ENCODE measurements at regions not wholly inside any gene's neighbourhood (a gene's known extent, or its start where the extent isn't known, plus 50 kb on each side); places are given as distances from the start of the nearest gene placed in this dataset.

DNA sequence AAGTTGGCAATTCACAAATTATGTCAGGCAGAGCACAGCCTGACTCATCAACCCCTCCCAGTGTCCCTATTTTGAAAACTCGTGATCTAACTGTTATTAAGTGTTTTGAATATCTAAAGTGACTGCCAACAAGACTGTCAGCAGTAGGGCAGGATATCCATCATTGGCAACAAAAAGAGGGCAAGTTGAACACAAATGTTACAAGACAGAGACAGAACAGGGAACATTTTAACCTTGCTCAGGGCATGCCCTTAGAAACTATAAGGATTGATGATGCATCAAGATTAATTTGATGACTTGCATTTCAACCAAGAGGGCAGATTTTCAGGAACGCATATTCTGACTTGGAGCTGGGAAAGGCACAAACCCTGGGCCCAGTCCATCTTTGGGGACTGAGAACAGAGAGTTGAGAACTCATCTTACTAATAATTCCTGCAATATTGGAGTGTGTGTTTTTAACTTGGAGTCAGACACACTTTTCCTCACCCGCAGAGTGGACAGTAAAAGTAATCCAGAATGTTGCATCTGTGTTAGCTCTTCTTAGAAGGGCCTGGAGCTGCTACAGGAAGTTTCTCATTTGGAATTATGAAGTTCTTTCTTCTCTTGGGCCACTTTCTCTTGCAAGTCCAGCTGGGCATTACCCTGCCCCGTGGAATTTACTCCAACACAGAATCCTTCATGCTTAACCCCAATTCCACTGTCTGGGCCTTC lies 317.2 kb downstream of the LTN1 start:
- H3K27ac ChIP-seq (ENCODE audit: low read length in 2 of 2): no peak overlapping the region
- no peaks in the 10 kb centered on the region for H3K4me1 Mint-ChIP-seq
- no peaks in the 10 kb centered on the region for H3K27me3 Mint-ChIP-seq
- H4K20me1 ChIP-seq (ENCODE audit: control insufficient read depth, insufficient read depth, low read length, poor library complexity, severe bottlenecking): no peaks in the 10 kb centered on the region
- H3K4me2 ChIP-seq (replicated peaks; ENCODE audit: low read depth, low read length, poor library complexity, severe bottlenecking): no peak overlapping the region
- H3K4me1 ChIP-seq (ENCODE audit: control insufficient read depth in 2 of 2, insufficient read depth in 2 of 2, low read length in 2 of 2): no peaks in the 10 kb centered on the region
- WGBS (ENCODE audit: insufficient coverage): 100% methylated on average over 1 of the region's 4 CpGs
- TF ChIP-seq EZH2 (IDR thresholded peaks at IDR 0.05; ENCODE audit: borderline replicate concordance, insufficient read depth, low read depth, low read length, poor library complexity, severe bottlenecking): no peak
- TF ChIP-seq, protein P1, sequence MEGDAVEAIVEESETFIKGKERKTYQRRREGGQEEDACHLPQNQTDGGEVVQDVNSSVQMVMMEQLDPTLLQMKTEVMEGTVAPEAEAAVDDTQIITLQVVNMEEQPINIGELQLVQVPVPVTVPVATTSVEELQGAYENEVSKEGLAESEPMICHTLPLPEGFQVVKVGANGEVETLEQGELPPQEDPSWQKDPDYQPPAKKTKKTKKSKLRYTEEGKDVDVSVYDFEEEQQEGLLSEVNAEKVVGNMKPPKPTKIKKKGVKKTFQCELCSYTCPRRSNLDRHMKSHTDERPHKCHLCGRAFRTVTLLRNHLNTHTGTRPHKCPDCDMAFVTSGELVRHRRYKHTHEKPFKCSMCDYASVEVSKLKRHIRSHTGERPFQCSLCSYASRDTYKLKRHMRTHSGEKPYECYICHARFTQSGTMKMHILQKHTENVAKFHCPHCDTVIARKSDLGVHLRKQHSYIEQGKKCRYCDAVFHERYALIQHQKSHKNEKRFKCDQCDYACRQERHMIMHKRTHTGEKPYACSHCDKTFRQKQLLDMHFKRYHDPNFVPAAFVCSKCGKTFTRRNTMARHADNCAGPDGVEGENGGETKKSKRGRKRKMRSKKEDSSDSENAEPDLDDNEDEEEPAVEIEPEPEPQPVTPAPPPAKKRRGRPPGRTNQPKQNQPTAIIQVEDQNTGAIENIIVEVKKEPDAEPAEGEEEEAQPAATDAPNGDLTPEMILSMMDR (IDR thresholded peaks at IDR 0.05): no peak
- CTCF ChIA-PET: no interaction called here
- no peak overlapping the region for H3K27ac Mint-ChIP-seq
- no peak overlapping the region for H3K4me3 ChIP-seq (ENCODE audit: control extremely low read depth in 1 of 5, extremely low read depth in 1 of 5, insufficient read depth in 1 of 5, low read depth in 2 of 5, low read length in 4 of 5)
- H3K27me3 ChIP-seq (replicated peaks in 1 of 4; ENCODE audit: control extremely low read depth in 1 of 4, control insufficient read depth in 3 of 4, insufficient read depth in 4 of 4, low read length in 3 of 4): no peaks in the 10 kb centered on the region
- intact Hi-C loops (cut with micrococcal nuclease): no loop called here
- peaks cover 0 to 10% (median 0%) of the 10 kb centered on the region in 3 donors for H3K9me3 ChIP-seq (ENCODE audit: control extremely low read depth in 1 of 3, control insufficient read depth in 2 of 3, insufficient read depth in 1 of 3, low read length in 2 of 3)
- H2AFZ ChIP-seq (ENCODE audit: insufficient read depth, low read depth, low read length, poor library complexity, severe bottlenecking): no peak overlapping the region
- ATAC-seq (ENCODE audit: low read depth) (no peak), DNase-seq (no peak)
- H3K9ac ChIP-seq (ENCODE audit: low read length): no peak overlapping the region
- H3K4me3 Mint-ChIP-seq: no peak overlapping the region
- H3K79me2 ChIP-seq (ENCODE audit: control insufficient read depth, insufficient read depth, low read length): no peaks in the 10 kb centered on the region
- H3K36me3 ChIP-seq (replicated peaks in 1 of 2; ENCODE audit: control extremely low read depth in 1 of 2, control insufficient read depth in 1 of 2, extremely low read depth in 1 of 2, insufficient read depth in 2 of 2, low read length in 1 of 2): no peaks in the 10 kb centered on the region
- POLR2A ChIA-PET: no interaction called here
- H3K9me3 Mint-ChIP-seq (ENCODE audit: insufficient read depth): peaks cover 4% of the 10 kb centered on the region

GRCh38 chr21:28674763-28675162 lies 317.9 kb downstream of the LTN1 start:
- H3K27me3 Mint-ChIP-seq: no peaks in the 10 kb centered on the region
- H3K36me3 ChIP-seq (replicated peaks in 1 of 2; ENCODE audit: control extremely low read depth in 1 of 2, control insufficient read depth in 1 of 2, extremely low read depth in 1 of 2, insufficient read depth in 2 of 2, low read length in 1 of 2): no peaks in the 10 kb centered on the region
- no peak for DNase-seq
- H3K9ac ChIP-seq (ENCODE audit: low read length): no peak overlapping the region
- no peaks in the 10 kb centered on the region for H3K4me1 ChIP-seq (ENCODE audit: control insufficient read depth in 2 of 2, insufficient read depth in 2 of 2, low read length in 2 of 2)
- peaks cover 4% of the 10 kb centered on the region for H3K9me3 Mint-ChIP-seq (ENCODE audit: insufficient read depth)
- TF ChIP-seq EZH2 (IDR thresholded peaks at IDR 0.05; ENCODE audit: borderline replicate concordance, insufficient read depth, low read depth, low read length, poor library complexity, severe bottlenecking): no peak
- TF ChIP-seq, protein P1 (IDR thresholded peaks at IDR 0.05): no peak
- peaks cover 0 to 10% (median 0%) of the 10 kb centered on the region in 3 donors for H3K9me3 ChIP-seq (ENCODE audit: control extremely low read depth in 1 of 3, control insufficient read depth in 2 of 3, insufficient read depth in 1 of 3, low read length in 2 of 3)
- H3K4me2 ChIP-seq (replicated peaks; ENCODE audit: low read depth, low read length, poor library complexity, severe bottlenecking): no peak overlapping the region
- no peak overlapping the region for H2AFZ ChIP-seq (ENCODE audit: insufficient read depth, low read depth, low read length, poor library complexity, severe bottlenecking)
- WGBS (ENCODE audit: insufficient coverage): no CpG with 5 or more reads among the region's 2 CpGs
- H4K20me1 ChIP-seq (ENCODE audit: control insufficient read depth, insufficient read depth, low read length, poor library complexity, severe bottlenecking): no peaks in the 10 kb centered on the region
- no peak overlapping the region for H3K27ac Mint-ChIP-seq
- H3K79me2 ChIP-seq (ENCODE audit: control insufficient read depth, insufficient read depth, low read length): no peaks in the 10 kb centered on the region
- POLR2A ChIA-PET: no interaction called here
- no peak overlapping the region for H3K4me3 ChIP-seq (ENCODE audit: control extremely low read depth in 1 of 5, extremely low read depth in 1 of 5, insufficient read depth in 1 of 5, low read depth in 2 of 5, low read length in 4 of 5)
- intact Hi-C loops (cut with micrococcal nuclease): no loop called here
- no peaks in the 10 kb centered on the region for H3K27me3 ChIP-seq (replicated peaks in 1 of 4; ENCODE audit: control extremely low read depth in 1 of 4, control insufficient read depth in 3 of 4, insufficient read depth in 4 of 4, low read length in 3 of 4)
- H3K27ac ChIP-seq (ENCODE audit: low read length in 2 of 2): no peak overlapping the region
- no peak overlapping the region for H3K4me3 Mint-ChIP-seq
- no peaks in the 10 kb centered on the region for H3K4me1 Mint-ChIP-seq
- ATAC-seq (ENCODE audit: low read depth): no peak
- CTCF ChIA-PET: no interaction called here
